HS-5 (cell line): ENCODE measurements at regions not wholly inside any gene's neighbourhood (a gene's known extent, or its start where the extent isn't known, plus 50 kb on each side); places are given as distances from the start of the nearest gene placed in this dataset.

Experiments used
- DNase-seq: peaks from one replicate; pipeline ENCODE4 v3.0.0-alpha.2; 2012; ENCODE audit warnings: low read depth

DNA sequence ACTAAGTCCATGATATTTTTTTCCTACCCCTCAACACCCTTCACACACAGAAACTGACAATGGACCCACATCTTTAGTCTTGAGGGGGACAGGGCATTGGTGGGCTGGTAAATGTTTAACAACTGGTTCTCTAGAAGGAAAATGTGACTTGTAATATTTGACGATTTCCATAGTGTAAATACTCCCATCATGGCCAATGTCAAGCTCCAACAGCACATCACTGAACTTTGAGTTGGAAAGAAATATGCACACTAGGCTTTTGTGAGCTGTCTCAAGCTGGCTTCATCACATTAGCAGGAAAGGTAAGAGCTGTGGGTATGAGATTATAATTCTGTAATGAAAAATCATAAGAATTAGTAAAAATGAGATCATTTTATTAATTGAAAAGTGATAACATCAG is 189.9 kb upstream of the PRLR start:
- no peak for DNase-seq

DNA sequence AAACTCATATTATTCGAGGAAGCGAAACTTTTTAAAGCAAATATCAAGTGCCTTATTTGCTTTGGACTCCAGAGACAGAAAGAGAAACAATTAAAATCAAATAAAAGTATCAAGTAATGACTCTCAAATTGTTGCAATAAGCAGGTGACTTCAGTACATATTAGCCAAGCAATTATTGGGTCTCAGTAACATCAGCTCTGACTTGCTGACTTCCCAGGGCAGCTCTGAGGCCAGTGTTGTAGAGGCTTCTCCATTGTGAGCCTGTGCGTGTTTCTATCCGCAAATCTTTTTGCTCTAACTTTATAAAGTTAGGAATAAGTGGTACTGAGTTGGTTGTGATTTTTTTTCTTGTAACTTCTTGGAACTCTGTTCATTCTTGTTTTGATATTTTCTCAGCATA is 186.8 kb upstream of the PRLR start:
- DNase-seq: no peak

DNA sequence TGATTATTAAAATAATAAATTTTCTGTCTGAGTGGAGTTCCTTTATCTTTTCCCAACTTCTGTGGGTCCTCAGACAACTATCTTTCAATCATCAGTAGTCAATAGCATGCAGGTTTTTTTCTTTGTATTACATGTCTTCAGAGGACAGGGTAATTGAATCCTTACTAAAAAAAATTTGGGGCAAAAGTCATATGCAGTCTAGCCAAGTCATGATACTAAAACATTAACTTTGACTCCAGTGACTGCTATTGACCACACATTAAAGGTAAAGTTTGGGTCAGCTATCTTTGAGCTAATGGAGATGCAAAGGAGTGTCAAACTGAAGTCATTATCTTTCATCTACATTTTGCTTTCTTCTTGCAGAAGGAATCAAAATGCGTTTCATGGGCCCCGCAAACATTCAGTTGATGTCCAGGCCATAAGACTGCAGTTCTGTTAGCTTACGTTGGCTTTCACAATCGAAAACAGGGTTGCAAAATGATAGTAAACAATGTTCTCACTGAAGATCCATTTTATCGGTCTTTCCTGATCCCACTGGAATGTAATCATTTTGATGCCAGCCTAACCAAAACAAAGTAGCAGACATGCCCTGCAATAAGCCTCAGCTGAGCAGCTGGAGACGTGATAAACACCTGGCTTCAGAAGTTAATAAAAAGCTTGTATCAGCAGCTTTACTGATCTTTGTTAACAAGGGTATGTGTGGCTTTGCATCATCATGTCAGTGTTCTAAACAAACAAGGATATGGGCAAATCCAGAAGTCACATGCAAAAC is 186.1 kb upstream of the PRLR start:
- no peak for DNase-seq

DNA sequence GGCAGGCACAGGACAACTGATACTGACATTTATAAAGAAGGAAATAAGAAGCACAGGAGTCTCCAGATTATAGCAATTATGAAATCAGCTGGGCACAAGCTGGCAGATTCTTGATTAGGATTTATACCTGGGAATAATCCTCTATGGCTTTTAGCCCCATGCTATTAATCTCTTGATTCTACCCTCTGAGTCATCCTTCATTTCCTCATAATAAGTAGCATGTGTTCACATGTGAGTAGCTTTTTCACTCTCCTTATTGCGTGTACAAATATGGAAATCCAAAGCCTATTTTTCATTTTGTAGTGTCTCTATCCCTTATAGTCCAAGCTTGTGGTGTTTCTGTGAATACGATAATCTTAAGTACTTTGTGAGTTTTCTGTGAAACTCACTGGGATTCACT is 185.0 kb upstream of the PRLR start:
- no peak for DNase-seq

DNA sequence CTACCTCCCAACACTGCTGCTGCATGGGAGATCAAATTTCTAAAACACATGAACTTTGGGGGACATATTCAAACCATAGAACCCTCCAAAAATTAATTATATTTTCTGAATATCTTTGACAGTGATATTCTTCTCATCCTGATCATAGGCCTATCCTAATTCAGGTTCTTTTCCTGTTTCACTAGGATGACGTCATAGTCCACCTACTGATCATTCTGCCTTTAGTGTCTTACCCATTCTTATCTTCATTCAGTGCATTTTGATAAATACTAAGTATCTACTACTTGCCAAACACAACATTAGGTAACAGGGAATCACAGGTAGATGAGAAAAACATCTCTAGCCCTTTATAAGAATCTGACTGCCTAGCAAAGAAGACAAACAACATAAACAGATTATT is 179.1 kb upstream of the PRLR start:
- DNase-seq: no peak

DNA sequence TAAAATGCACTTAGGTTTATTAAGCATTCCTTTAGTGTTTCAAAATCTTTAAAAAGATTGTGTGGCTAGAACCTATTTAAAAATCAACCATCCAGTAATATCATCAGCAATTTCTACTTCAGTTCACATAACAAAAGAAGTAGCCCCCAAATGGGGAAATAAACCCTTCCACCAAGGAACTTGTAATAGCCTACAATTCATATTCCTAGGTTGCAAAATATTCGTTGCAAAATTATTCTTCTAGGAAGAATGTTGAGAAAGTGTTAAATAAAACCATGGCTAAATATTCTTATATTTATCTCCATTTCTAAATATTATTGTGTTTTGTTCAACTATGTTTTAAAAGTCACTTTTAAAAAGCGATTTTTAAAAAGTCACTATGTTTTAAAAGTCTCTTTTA is 177.9 kb upstream of the PRLR start:
- DNase-seq: no peak

DNA sequence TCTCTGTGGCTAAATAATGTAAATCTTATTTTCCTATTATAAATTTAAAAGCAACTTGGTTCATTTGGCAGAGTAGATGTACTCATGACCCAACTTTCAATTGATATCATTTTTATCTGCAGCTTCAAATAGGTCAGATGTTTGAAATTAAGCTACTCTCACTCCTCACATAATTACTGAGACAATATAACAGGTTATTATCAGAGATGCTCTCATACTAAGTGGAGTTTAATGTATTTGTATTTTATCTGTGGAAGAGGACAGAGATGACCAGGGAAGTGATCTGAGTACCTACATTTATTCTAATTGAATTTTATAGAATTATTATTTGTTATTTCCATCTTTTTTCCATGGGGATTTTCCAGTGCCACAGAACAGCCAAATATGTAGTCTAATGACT is 177.4 kb upstream of the PRLR start:
- DNase-seq: no peak

DNA sequence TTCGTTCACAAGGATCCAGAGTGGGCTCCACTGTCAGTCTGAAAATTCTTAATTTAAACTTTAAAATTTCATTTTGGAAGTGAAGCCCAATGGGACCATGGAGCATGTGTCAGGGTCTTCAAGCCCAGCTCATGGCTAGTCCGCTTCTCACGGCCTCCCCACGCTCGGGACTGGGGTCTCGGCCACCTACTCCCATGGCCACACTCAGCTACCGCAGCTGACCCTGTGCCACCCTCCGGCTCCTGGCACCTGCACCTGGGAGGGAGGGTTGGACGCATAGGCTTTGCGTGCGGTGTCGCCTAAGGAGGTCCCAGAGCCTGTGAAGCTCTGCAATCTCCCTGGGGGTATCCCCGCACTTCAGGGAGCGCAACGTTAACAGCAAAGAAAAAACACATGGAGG is 175.7 kb upstream of the PRLR start:
- no peak for DNase-seq

DNA sequence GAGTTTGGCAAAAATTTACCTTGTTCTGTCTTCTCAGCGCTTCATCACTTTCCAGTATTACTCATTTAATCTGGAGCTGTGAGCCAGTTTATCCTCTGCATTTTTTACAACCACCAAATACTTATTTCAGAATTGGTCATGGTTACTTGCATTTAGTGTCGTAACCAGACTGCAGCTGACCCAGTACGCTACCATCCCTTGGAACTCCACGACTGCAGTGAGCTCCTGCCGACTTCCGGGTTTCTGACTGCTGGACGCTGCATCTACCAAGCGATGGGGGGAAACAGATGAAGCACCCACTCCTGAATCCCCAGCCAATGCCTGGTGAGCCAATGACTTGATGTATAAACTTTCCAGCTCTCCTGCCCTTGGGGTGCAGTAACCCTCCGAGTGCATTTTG is 174.4 kb upstream of the PRLR start:
- DNase-seq: no peak

DNA sequence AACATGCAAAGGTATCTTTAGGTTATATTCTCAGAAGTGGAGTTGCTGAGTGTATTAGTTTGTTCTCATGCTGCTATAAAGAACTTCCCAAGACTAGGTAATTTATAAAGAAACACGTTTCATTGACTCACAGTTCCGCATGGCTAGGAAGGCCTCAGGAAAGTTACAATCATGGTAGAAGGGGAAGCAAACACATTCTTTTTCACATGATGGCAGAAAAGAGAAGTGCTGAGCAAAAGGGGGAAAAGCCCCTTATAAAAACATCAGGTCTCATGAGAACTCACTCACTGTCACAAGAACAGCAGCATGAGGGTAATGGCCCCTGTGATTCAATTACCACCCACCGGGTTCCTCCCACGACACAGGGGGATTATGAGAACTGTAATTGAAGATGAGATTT is 163.6 kb upstream of the PRLR start:
- DNase-seq: no peak

DNA sequence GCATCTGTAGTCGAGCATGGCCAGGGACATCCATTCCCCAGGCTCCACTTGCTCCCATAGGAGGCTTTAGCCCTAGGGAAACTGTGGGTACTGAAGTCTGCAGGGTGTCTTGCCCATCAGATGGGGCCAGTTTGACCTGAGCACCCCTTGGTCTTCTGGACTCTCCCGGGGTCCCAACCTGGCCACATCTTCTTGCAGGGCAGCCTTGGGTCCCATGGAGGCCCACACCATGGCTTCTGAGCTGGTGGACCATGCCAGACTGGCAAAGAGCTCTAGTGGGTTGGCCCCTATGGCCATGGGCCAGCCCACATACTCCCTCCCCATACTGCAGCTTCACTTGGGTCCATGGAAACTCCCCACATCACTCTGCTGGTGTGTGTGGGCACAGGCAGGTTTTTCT is 154.4 kb upstream of the PRLR start:
- no peak for DNase-seq

DNA sequence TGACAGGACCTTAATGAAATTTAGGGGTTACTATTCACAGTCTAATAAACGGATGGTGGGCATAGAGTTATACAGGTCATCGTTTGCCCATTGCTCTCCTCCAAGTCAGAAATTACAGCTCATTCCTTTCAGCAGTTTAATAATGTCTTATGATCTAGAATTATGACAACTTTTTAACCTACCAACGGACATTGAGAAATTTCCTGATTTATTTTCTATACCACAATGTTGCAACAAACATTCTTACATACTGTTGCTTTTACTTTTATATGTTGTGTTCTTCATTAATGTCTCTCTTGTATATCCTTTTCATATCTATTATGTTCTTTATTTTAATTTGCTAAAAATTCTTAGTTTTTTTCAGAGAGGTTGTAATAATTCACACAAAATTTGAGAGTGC is 152.8 kb upstream of the PRLR start:
- no peak for DNase-seq

DNA sequence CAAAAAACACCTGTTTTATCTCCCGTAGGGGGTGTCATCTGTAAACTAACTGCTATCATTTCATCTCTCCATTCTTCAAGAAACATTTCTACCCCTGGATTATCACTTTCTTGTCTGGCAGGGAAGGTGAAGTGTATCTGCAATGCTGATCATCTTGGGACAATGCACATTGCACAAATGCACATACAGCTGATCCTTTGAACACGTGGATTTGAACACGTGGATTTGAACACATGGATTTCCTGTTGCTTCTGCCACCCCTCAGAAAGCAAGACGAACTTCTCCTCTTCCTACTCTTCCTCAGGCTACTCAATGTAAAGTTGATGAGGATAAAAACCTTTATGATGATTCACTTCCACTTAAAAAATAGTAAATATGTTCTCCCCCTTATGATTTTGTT is 147.4 kb upstream of the PRLR start:
- DNase-seq: no peak

DNA sequence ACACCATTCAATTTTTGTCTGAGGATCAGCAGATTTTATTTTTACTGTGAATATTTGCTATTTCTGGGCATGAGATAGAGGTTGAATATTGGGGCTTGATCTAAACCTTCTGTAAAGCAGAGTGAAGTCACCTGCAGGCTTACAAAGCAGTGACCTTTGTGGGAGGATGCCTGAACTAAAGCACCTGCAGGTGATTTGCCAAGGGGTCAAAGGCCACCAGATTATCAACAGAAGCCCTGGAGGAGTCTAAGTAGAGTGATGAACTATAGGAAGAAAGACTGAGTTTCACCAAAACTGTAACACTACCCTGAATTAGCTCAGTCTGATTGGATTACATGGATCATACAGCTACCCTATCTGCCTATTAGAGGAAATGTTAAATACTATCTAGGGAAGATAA is 144.3 kb upstream of the PRLR start:
- no peak for DNase-seq

DNA sequence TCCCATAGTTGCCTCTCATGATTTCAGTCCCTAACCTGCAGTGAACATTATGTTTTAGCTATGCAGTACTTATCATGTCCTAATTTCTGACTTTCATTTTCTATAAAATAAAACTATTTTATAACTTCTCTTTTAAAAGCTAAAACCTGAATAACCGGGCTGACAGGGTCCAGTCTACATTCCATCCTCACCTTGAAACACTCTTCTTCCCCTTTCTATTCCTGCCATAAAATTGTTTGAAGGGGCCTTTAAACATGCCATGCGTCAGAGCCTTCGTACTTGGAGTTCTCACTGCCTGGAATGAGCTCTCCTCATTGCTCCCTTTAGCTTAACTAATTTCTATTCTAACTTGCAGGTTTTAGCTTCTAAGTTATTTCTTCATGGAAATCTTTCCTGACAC is 143.0 kb upstream of the PRLR start:
- DNase-seq: no peak

DNA sequence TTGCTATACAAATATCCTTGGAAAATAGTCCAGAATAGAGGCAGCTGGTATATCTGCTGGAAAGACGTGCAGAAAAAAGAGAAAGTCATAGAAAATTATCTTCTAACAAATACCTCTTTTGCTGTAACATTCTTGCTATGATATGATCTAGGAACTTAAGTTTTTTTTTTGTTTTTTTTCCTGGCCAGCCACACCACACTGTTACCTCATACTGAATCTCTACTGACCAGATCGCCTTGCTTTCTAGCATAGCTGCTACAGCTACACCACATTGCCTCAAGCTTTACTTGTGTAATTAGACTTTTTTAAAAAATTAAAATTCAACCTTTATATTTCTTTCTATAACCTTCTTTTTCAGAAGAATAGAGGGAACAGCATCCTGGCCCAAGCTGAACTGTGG is 142.2 kb upstream of the PRLR start:
- no peak for DNase-seq

DNA sequence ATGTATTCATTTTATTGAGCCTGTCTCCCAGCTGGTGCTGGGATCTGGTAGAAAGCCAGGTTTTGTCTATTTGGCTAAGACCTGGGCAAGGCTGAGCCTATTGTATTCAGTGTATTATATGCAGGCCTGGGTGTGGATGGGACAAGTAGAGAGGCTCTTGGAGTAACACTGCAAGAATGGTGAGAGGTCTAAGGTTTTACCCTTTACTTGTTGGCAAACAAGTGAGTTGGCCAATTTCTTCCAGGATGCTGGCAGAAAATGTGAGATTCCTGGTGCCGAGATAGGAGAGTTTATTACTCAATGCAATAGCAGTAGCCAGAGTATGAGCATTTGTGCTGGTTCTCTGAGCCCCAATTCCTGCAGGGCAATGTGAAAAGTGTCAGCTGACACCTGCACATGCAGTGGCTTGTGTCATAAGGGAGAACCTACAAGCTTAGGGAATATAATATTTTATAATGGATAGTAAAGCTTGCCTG is 141.7 kb upstream of the PRLR start:
- DNase-seq: no peak

DNA sequence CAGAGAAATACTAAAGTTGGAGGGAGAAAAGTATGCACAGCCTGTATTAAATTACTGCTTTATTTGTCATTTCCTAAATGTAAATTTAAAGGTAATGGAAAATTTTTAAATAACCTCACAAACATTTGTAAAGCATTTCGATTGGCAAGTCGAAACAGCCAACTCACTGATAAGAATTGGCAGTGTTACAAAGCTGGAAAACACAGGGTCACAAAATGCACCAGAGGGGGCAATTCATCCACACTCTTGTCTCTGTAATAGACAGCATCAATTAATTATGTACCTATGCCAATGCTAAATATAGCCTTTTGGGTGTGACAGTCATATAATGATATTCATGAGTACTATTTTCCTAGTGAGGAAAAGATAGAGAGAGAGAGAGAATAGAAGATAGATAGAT is 140.6 kb upstream of the PRLR start:
- DNase-seq: no peak

DNA sequence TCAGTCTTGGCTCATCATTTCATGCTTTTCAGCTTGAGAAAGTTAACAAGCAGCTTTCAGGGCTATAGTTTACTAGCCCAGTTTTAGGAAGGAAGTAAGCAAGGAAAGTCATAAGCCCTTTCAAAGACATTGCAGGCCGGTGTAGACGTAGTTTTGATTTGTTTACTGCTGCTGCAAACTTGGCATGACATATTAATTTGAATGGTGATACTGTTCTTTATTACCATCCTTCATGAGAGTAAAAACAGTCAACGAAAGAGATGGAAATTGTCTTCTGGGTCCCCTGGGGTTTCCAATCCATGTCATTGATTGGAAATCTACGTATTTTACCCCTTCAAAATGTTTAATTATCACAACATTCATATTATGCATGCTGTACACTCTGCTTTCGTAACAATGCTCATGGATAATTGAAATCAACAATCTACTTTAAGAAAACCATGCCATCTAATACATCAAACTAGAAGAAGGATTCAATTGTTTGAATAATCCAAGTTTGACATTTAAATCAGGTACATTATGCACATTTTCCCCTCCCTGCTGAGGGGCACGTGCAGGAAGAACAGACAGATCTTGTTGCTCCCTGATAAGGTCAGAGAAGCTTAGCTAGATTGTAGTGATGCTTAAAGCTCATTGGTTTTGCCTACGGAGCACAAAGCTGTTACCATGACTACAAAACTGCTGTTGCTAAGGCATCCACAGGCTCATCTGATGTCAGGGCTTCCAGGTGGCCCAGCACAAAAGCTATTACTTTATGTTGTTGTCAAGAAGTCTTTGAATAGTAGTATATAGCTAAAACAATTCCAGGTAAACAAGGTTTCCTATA is 139.9 kb upstream of the PRLR start:
- no peak for DNase-seq

DNA sequence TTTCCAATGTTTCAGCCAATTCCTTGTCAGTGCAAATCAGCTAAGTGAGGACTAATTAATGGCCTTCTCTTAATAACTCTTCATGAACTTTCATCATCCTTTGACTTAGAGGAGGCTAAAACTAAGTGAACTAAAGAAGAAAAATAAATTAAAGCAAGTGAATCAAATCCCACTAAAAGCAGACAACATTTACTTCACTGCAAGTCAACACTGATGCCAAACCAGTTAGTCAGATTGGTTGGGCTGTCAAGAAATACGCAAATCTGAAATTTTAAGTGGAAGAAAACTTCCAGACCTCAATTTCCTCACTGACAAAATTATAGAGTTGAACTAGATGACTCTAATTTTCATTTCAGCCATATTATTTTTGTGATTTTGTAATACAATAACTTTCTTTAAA is 137.2 kb upstream of the PRLR start:
- DNase-seq: no peak

DNA sequence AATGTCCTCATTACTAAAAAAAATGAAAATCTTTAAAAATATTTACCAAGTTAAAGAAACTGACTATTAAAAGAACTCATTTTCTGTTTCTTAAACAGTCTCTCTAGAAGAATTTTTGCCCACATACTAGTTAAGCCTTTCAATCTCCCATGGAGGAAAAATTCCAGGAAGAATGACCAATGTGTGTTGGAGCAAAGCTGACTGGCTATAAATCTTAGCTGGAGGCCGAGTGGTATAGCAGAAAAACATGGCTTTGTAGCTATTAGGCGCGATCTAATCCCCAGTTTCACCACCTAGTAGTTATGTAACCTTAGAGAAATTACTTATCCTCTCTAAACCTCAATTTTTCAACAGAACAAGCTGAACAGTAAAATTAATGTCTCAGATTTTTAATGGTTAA is 135.5 kb upstream of the PRLR start:
- no peak for DNase-seq

DNA sequence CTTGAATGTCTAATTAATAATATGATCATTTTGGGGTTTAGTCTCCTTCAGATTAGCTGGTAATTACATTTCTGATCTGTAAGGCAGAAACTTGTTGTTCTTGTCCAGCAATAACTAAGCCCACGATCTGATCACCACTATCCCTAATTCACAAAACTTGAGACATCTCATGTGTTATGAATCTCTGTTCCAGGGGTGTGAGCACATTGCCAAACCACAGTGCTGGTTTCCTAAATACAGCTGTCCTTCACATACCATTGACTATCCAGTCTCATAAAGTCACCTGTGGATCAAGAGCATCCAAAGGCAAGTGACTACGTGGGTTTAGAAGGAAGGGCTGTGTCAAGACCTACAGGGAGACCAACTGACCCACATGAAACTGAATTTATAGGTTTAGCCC is 134.1 kb upstream of the PRLR start:
- no peak for DNase-seq

DNA sequence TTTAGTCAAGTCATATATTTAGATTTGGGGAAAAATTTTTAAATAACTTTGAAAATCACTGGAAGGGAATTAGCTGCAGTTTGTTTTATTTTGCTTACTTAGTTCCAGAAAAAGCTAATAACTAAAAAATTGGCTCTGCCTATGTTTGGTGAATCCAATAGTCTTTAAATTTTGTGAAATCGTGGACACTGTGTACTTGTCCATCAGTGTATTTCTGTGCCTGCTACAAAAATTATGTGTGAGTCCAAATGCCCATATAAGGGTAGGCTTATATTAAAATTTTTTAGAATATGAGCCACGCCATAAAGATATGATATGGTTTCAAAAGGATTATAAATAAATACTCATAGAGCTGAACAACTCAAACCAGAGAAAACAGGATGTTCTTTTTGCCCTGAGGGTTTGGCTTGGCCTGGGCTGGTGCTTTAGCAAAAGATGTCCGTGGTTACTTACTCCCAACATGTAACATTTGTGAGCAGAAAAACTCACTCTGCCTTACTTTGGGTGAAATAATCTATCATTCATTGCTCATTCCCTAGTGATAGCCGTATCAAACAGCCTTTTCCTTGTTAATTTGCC is 133.2 kb upstream of the PRLR start:
- DNase-seq: no peak
